Cardiac muscle cell (in vitro differentiated cells and primary cell): ENCODE measurements at regions not wholly inside any gene's neighbourhood (a gene's known extent, or its start where the extent isn't known, plus 50 kb on each side); places are given as distances from the start of the nearest gene placed in this dataset.

Experiments used
- DNase-seq, 2 donors: peaks; one replicate each; pipeline versions ENCODE4 v3.0.0 to v3.0.0-alpha.2; 2010 to 2017; ENCODE audit warnings: low read depth in 1 of 2, low spot score in 1 of 2
- H3K27ac ChIP-seq: fragments of 200-600 bp; sonication (generic); 2 replicates; pipeline ENCODE4 v1.5.1; 2016
- H3K27me3 ChIP-seq: fragments of 200-600 bp; sonication (generic); 2 replicates; pipeline ENCODE4 v1.6.0; 2016; ENCODE audit warnings: control low read depth
- H3K36me3 ChIP-seq: fragments of 200-600 bp; sonication (generic); 2 replicates; pipeline ENCODE4 v1.5.1; 2016; ENCODE audit warnings: control low read depth
- H3K4me1 ChIP-seq: fragments of 200-600 bp; sonication (generic); 2 replicates; pipeline ENCODE4 v1.8.1; 2017; ENCODE audit warnings: low read depth, mild to moderate bottlenecking, mixed run types
- H3K4me3 ChIP-seq: fragments of 200-600 bp; sonication (generic); 2 replicates; pipeline ENCODE4 v1.5.1; 2016; ENCODE audit warnings: mild to moderate bottlenecking
- H3K9me3 ChIP-seq: fragments of 200-600 bp; sonication (generic); 2 replicates; pipeline ENCODE4 v1.5.1; 2017; ENCODE audit warnings: low read depth, mild to moderate bottlenecking, control low read depth
- TF ChIP-seq, protein P1 (sequence below): IDR thresholded peaks from 2 replicates; pipeline ENCODE4 v1.5.1; 2012; ENCODE audit warnings: low read depth, mild to moderate bottlenecking, low read length

DNA sequence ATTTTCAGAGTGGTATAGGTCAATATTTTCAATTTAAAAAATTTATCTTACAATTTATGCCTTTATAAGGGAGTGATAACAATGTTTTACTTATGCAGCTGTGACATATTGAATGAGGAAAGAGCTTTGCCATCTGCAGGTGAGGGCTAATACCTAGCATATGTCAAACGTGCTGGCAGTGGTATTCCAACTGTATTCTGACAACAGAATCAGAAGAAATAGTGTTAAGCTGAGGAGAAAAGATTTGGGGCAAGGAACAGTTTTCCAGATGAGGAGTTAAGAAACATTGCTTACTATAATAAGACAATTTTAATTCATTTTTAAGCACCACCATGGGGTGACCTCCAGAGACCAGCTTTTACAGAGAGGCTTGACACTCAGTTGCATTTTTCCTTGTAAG, 267.8 kb upstream of the ZNF608 start:
- H3K27ac ChIP-seq = no peak overlapping the region
- no peaks in the 10 kb centered on the region for H3K27me3 ChIP-seq
- DNase-seq = no peak
- TF ChIP-seq, protein P1, sequence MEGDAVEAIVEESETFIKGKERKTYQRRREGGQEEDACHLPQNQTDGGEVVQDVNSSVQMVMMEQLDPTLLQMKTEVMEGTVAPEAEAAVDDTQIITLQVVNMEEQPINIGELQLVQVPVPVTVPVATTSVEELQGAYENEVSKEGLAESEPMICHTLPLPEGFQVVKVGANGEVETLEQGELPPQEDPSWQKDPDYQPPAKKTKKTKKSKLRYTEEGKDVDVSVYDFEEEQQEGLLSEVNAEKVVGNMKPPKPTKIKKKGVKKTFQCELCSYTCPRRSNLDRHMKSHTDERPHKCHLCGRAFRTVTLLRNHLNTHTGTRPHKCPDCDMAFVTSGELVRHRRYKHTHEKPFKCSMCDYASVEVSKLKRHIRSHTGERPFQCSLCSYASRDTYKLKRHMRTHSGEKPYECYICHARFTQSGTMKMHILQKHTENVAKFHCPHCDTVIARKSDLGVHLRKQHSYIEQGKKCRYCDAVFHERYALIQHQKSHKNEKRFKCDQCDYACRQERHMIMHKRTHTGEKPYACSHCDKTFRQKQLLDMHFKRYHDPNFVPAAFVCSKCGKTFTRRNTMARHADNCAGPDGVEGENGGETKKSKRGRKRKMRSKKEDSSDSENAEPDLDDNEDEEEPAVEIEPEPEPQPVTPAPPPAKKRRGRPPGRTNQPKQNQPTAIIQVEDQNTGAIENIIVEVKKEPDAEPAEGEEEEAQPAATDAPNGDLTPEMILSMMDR = no peak
- no peaks in the 10 kb centered on the region for H3K36me3 ChIP-seq
- peaks cover 41% of the 10 kb centered on the region for H3K4me1 ChIP-seq
- no peaks in the 10 kb centered on the region for H3K9me3 ChIP-seq
- H3K4me3 ChIP-seq = no peak overlapping the region

DNA sequence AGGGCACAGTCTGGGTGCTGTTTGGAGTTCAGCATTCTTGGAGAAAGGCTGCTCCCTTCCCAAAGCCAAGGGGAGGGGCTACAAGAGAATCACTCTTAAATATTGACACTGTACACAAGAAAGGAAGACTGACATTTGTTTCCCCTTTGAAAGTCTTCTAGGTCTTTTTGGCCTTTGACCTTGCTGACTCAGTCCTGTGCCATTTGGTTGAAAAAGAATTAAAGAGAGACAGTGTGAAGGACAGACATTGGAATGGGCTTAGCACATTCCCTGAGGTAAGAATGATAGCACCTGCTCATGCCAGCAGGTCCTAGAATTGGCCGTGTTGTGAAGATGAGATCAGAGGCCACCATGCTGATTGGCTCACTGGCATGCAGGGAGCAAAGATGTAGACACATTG, 271.4 kb upstream of the ZNF608 start:
- no peak overlapping the region for H3K27ac ChIP-seq
- H3K4me1 ChIP-seq = peaks cover 19% of the 10 kb centered on the region
- TF ChIP-seq, protein P1 = no peak
- H3K4me3 ChIP-seq = no peak overlapping the region
- DNase-seq = no peak
- H3K9me3 ChIP-seq = no peaks in the 10 kb centered on the region
- H3K27me3 ChIP-seq = no peaks in the 10 kb centered on the region
- H3K36me3 ChIP-seq = no peaks in the 10 kb centered on the region

DNA sequence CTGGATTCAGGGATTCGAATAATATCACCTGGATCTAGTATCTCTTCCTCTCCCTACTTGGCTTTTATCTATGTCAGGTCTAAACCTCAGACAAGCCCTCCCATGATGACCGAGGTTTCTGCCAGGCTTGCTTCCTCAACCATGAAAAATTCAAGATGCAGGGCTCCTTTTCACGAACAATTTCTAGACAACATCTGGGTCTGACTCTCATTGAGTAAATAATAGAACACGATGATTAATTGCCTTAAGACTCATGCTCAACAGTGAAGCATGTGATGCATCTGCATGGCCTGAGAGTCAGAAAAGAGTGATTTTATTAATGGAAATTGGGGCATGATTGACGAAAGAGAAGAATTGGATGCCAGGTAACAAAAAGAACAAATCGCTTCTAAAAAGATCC, 277.2 kb upstream of the ZNF608 start:
- no peak for DNase-seq
- H3K4me3 ChIP-seq = no peak overlapping the region
- no peak overlapping the region for H3K27ac ChIP-seq
- TF ChIP-seq, protein P1 = no peak
- no peaks in the 10 kb centered on the region for H3K27me3 ChIP-seq
- no peaks in the 10 kb centered on the region for H3K36me3 ChIP-seq
- H3K4me1 ChIP-seq = peaks cover 18% of the 10 kb centered on the region
- no peaks in the 10 kb centered on the region for H3K9me3 ChIP-seq

DNA sequence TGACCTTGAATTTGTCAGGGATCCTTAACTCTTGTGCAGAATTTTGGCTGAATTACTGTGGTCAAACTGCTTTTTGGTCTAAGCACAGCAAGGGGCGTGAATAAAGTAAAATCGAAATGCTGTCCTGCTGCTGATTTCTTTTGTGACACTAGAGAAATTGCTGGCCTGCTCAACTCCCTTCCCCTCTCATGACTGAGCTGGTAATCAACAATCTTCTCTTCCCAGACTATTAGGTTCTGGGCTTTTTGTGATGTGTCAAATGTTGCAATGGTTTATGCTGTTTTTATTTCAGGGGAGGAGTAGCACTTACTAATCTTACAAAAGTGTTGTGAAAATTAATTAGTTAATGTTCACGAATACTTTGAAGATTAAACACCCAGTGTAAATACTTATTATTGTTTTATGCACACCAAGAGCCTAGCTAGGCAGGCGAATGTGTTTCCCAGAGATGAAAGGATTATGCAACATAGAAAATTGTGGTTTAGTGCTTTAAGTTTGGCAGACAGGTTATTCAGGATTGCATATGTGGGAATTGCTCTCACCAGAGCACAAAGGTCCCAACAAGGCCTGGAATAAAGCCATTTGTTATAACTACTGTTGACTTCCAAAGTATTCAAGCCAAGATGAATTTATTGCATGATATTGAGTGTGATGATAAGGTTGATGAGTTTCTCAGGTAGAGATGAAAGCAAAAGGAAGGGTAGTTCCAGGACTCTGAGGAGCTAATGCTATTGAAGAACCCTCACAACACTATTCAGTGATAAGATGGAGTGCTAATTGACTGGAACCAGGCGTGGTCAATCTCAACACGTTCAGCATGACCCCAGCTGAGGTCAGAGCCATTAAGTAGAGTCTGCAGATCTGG, 280.7 kb upstream of the ZNF608 start:
- no peaks in the 10 kb centered on the region for H3K9me3 ChIP-seq
- H3K36me3 ChIP-seq = no peaks in the 10 kb centered on the region
- peaks cover 18% of the 10 kb centered on the region for H3K4me1 ChIP-seq
- TF ChIP-seq, protein P1 = no peak
- H3K27me3 ChIP-seq = no peaks in the 10 kb centered on the region
- DNase-seq = peak; percentile 72 to 86
- peak overlapping the region; percentile 76 for H3K27ac ChIP-seq
- H3K4me3 ChIP-seq = no peak overlapping the region

DNA sequence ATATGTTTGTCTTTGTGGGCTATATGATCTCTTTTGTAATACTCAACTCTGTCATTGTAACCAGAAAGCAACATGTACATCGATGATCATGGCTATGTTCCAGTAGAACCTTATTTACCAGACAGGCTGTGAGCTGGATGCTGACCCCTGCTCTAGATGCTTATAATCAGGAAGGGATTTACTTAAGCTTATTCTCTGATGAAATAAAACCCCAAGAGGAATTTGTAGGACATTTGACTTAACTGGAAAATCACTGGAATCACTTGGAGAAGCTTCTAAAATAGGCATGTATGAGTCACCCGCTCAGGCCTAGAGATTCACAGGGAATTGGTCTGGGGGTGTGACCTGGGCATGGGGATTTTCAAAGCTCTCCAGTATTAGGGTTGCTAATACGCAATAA, 285.8 kb upstream of the ZNF608 start:
- H3K9me3 ChIP-seq = no peaks in the 10 kb centered on the region
- H3K27ac ChIP-seq = no peak overlapping the region
- no peak overlapping the region for H3K4me3 ChIP-seq
- H3K4me1 ChIP-seq = peaks cover 4% of the 10 kb centered on the region
- H3K27me3 ChIP-seq = no peaks in the 10 kb centered on the region
- peak in 1 of 2 donors; percentile 25 for DNase-seq
- TF ChIP-seq, protein P1 = no peak
- H3K36me3 ChIP-seq = no peaks in the 10 kb centered on the region
